GM21717 (cell line): ENCODE measurements at regions not wholly inside any gene's neighbourhood (a gene's known extent, or its start where the extent isn't known, plus 50 kb on each side); places are given as distances from the start of the nearest gene placed in this dataset.
"Not testable (repeated sequence)": the region's sequence is repeated elsewhere in the genome, so short reads cannot be mapped to it uniquely, and the experiment has no call there.

Experiments used
- ATAC-seq: cut with Tn5 transposase; IDR thresholded peaks from one replicate; pipeline ENCODE4 v1.9.1; 2021; ENCODE audit warnings: mild to moderate bottlenecking, moderate library complexity; ENCODE audit not compliant: unreplicated experiment

- ATAC-seq: no peak
Observed at GRCh38 chr10:34016576-34016975, 682.1 kb upstream of the NRP1 start.

GRCh38 chr10:34015700-34016099 lies 681.2 kb upstream of the NRP1 start:
- ATAC-seq: no peak

GRCh38 chr10:34013235-34013634 lies 678.8 kb upstream of the NRP1 start:
- ATAC-seq: no peak

GRCh38 chr10:34010891-34011290 lies 676.4 kb upstream of the NRP1 start:
- no peak for ATAC-seq

GRCh38 chr10:34010228-34010627 lies 675.8 kb upstream of the NRP1 start:
- ATAC-seq: not testable (repeated sequence)

- no peak for ATAC-seq
Observed at GRCh38 chr10:34008656-34009055, 674.2 kb upstream of the NRP1 start.

GRCh38 chr10:34006471-34006870 lies 672.0 kb upstream of the NRP1 start:
- no peak for ATAC-seq

- ATAC-seq: no peak
Observed at GRCh38 chr10:34003561-34003960, 669.1 kb upstream of the NRP1 start.

GRCh38 chr10:34002896-34003295 lies 668.4 kb upstream of the NRP1 start:
- ATAC-seq: no peak

GRCh38 chr10:34001831-34002230 lies 667.4 kb upstream of the NRP1 start:
- no peak for ATAC-seq

GRCh38 chr10:34001087-34001580 lies 666.7 kb upstream of the NRP1 start:
- no peak for ATAC-seq

- ATAC-seq: no peak
Observed at GRCh38 chr10:33993917-33994316, 659.5 kb upstream of the NRP1 start.

GRCh38 chr10:33991924-33992323 lies 657.5 kb upstream of the NRP1 start:
- no peak for ATAC-seq

- no peak for ATAC-seq
Observed at GRCh38 chr10:33986515-33986914, 652.0 kb upstream of the NRP1 start.

- ATAC-seq: no peak
Observed at GRCh38 chr10:33986016-33986415, 651.5 kb upstream of the NRP1 start.

- no peak for ATAC-seq
Observed at GRCh38 chr10:33982995-33983394, 648.5 kb upstream of the NRP1 start.

GRCh38 chr10:33981301-33981700 lies 646.8 kb upstream of the NRP1 start:
- ATAC-seq: no peak

- ATAC-seq: no peak
Observed at GRCh38 chr10:33979195-33979594, 644.7 kb upstream of the NRP1 start.

- no peak for ATAC-seq
Observed at GRCh38 chr10:33975481-33975880, 641.0 kb upstream of the NRP1 start.

GRCh38 chr10:33974976-33975478 lies 640.6 kb upstream of the NRP1 start:
- ATAC-seq: no peak

GRCh38 chr10:33968983-33969382 lies 634.5 kb upstream of the NRP1 start:
- ATAC-seq: no peak

GRCh38 chr10:33967606-33968120 lies 633.2 kb upstream of the NRP1 start:
- ATAC-seq: no peak

- no peak for ATAC-seq
Observed at GRCh38 chr10:33966946-33967345, 632.5 kb upstream of the NRP1 start.
